ENCODE measurements at regions not wholly inside any gene's neighbourhood (a gene's known extent, or its start where the extent isn't known, plus 50 kb on each side); places are given as distances from the start of the nearest gene placed in this dataset.
"Not testable (repeated sequence)": the region's sequence is repeated elsewhere in the genome, so short reads cannot be mapped to it uniquely, and the experiment has no call there.

DNA sequence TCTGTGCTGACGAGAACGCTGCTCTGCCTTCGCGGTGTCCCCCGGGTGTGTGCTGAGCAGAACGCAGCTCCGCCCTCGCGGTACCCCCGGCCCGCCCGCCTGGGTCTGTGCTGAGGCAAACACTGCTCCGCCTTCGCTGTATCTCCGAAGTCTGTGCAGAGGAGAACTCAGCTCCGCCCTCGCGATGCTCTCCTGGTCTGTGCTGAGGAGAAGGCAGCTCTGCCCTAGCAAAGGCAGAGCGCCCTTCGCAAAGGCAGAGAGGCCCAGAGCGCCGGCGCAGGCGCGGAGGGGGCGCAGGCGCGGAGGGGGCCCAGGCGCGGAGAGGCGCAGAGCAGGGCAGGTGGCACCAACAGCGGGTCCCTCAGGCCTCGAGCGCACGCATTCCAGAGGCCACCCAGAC is 1503.6 kb downstream of the FOXD4L5 start:
- TF ChIP-seq, protein P1, sequence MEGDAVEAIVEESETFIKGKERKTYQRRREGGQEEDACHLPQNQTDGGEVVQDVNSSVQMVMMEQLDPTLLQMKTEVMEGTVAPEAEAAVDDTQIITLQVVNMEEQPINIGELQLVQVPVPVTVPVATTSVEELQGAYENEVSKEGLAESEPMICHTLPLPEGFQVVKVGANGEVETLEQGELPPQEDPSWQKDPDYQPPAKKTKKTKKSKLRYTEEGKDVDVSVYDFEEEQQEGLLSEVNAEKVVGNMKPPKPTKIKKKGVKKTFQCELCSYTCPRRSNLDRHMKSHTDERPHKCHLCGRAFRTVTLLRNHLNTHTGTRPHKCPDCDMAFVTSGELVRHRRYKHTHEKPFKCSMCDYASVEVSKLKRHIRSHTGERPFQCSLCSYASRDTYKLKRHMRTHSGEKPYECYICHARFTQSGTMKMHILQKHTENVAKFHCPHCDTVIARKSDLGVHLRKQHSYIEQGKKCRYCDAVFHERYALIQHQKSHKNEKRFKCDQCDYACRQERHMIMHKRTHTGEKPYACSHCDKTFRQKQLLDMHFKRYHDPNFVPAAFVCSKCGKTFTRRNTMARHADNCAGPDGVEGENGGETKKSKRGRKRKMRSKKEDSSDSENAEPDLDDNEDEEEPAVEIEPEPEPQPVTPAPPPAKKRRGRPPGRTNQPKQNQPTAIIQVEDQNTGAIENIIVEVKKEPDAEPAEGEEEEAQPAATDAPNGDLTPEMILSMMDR (IDR thresholded peaks at IDR 0.05), result not testable (repeated sequence)
- TF ChIP-seq POLR2A (IDR thresholded peaks at IDR 0.05), result not testable (repeated sequence)
